ENCODE measurements at regions not wholly inside any gene's neighbourhood (a gene's known extent, or its start where the extent isn't known, plus 50 kb on each side); places are given as distances from the start of the nearest gene placed in this dataset.

- H3K9me3 ChIP-seq (ENCODE audit: control insufficient read depth, insufficient read depth, low read depth, low read length) = no peaks in the 10 kb centered on the region
- no peak for DNase-seq (ENCODE audit: low read depth, low spot score)
- TF ChIP-seq SIN3A (IDR thresholded peaks at IDR 0.05; ENCODE audit: borderline replicate concordance, insufficient read depth, low read depth, low read length) = no peak
- no peak for TF ChIP-seq REST (IDR thresholded peaks at IDR 0.05; ENCODE audit: insufficient read depth in 1 of 2, low read depth in 2 of 2, low read length in 1 of 2)
- no peak for TF ChIP-seq POLR2AphosphoS5 (IDR thresholded peaks at IDR 0.05; ENCODE audit: low read depth, low read length)
- TF ChIP-seq, protein P1, sequence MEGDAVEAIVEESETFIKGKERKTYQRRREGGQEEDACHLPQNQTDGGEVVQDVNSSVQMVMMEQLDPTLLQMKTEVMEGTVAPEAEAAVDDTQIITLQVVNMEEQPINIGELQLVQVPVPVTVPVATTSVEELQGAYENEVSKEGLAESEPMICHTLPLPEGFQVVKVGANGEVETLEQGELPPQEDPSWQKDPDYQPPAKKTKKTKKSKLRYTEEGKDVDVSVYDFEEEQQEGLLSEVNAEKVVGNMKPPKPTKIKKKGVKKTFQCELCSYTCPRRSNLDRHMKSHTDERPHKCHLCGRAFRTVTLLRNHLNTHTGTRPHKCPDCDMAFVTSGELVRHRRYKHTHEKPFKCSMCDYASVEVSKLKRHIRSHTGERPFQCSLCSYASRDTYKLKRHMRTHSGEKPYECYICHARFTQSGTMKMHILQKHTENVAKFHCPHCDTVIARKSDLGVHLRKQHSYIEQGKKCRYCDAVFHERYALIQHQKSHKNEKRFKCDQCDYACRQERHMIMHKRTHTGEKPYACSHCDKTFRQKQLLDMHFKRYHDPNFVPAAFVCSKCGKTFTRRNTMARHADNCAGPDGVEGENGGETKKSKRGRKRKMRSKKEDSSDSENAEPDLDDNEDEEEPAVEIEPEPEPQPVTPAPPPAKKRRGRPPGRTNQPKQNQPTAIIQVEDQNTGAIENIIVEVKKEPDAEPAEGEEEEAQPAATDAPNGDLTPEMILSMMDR (IDR thresholded peaks at IDR 0.05) = no peak
- no peak for TF ChIP-seq TCF7L2 (IDR thresholded peaks at IDR 0.05; ENCODE audit: low read depth, low read length)
- CTCF ChIA-PET = no interaction called here
- in situ Hi-C loops (cut with HindIII; ENCODE audit: low pct_unique_long_range_greater_than_20kb, low sequenced_read_pairs) (no loop called here), intact Hi-C loops (cut with micrococcal nuclease; ENCODE audit: unreplicated experiment) (no loop called here)
- no peak overlapping the region for H3K4me3 ChIP-seq (ENCODE audit: low read depth in 2 of 2, low read length in 2 of 2)
- ATAC-seq = no peak
- no peaks in the 10 kb centered on the region for H3K27me3 ChIP-seq (ENCODE audit: control insufficient read depth, insufficient read depth, low read length)
- BruUV-seq (replicated peaks) = no TSS peak
- POLR2A ChIA-PET = interaction anchor here (0.7 kb wide), 1 partner anchor 438 kb away, joined by 4 read pairs; no protein-coding TSS in a partner anchor
- no peak overlapping the region for H3K27ac ChIP-seq (ENCODE audit: low read length)
- no peaks in the 10 kb centered on the region for H3K4me1 ChIP-seq (ENCODE audit: control insufficient read depth, insufficient read depth, low read length)
- H3K36me3 ChIP-seq (ENCODE audit: control insufficient read depth, insufficient read depth, low read length) = no peaks in the 10 kb centered on the region
Observed at GRCh38 chr4:65202853-65203236, 467.4 kb downstream of the EPHA5 start.

GRCh38 chr4:65202165-65202852 is 468.0 kb downstream of the EPHA5 start:
- H3K4me1 ChIP-seq (ENCODE audit: control insufficient read depth, insufficient read depth, low read length) = no peaks in the 10 kb centered on the region
- no peak for ATAC-seq
- ChIA-PET CTCF (no interaction called here), POLR2A (no interaction called here)
- no TSS peak for BruUV-seq (replicated peaks)
- no peaks in the 10 kb centered on the region for H3K27me3 ChIP-seq (ENCODE audit: control insufficient read depth, insufficient read depth, low read length)
- H3K36me3 ChIP-seq (ENCODE audit: control insufficient read depth, insufficient read depth, low read length) = no peaks in the 10 kb centered on the region
- intact Hi-C loops (cut with micrococcal nuclease; ENCODE audit: unreplicated experiment) (no loop called here), in situ Hi-C loops (cut with HindIII; ENCODE audit: low pct_unique_long_range_greater_than_20kb, low sequenced_read_pairs) (no loop called here)
- no peak overlapping the region for H3K4me3 ChIP-seq (ENCODE audit: low read depth in 2 of 2, low read length in 2 of 2)
- no peaks in the 10 kb centered on the region for H3K9me3 ChIP-seq (ENCODE audit: control insufficient read depth, insufficient read depth, low read depth, low read length)
- H3K27ac ChIP-seq (ENCODE audit: low read length) = no peak overlapping the region
- no peak for DNase-seq (ENCODE audit: low read depth, low spot score)
- TF ChIP-seq SIN3A (IDR thresholded peaks at IDR 0.05; ENCODE audit: borderline replicate concordance, insufficient read depth, low read depth, low read length) (no peak), TCF7L2 (IDR thresholded peaks at IDR 0.05; ENCODE audit: low read depth, low read length) (no peak), REST (IDR thresholded peaks at IDR 0.05; ENCODE audit: insufficient read depth in 1 of 2, low read depth in 2 of 2, low read length in 1 of 2) (no peak), POLR2AphosphoS5 (IDR thresholded peaks at IDR 0.05; ENCODE audit: low read depth, low read length) (no peak)
- TF ChIP-seq, protein P1 (IDR thresholded peaks at IDR 0.05) = no peak

All from Panc1 (cell line).